ENCODE measurements at regions not wholly inside any gene's neighbourhood (a gene's known extent, or its start where the extent isn't known, plus 50 kb on each side); places are given as distances from the start of the nearest gene placed in this dataset.

DNA sequence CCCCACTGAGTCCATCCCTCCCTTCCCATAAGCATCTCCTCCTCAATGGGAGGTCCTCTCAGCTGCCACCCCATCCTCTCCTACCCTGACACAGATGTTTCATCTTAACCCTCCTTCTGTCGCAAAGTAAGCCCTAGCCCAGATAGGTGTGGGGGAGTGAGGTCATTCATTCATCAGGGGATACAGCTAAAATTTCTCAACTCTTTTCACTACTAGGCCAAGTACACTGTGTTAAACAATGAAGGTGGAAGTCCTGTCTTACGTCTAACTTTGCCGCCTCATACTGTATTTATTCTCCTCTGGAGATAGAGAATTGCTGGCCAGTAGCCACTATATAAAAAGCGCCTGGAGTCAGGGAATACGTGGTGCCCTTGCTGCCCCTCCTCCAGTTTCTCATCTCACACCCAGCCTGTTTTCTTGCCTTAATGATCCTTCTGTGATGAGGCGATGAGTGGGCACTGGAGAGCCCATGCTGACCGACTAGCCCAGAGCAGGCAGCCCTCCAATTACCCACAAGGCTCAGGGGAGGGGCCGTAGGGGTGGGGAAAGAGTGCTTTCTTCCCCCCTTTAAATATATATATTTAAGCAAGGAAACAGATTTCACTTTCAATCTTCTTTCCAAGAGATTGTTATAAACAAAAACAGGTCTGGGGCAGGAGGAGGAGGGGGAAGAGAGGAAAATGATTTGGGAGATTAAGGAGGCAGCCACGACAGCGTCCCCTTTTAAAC lies 149.5 kb downstream of the PJA1 start:
- no peak for DNase-seq (ENCODE audit: low read depth)
- H3K4me3 ChIP-seq (ENCODE audit: low read length), result no peak overlapping the region
- TF ChIP-seq CTCF (conservative IDR thresholded peaks at IDR 0.05; ENCODE audit: low read depth, low read length), result no peak

DNA sequence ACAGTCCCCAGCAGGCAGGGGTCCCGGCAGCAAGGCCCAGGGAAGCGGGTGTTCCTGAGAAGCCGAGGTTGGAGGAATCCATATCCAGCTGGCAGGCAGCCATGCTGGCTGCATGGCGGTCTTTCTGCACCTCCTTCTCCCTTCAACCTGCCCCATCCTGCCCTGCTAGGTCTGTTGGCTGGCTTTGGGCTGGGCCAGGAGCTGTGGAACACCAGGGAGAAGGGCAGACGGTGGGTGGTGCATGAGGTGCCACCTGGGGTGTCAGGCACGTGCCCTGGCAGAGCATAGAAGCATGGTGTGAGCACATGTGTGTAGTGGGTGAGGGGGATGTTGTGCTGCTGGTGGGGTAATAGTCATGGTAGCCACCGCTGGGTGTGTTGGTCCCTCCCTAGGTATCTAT lies 150.1 kb downstream of the PJA1 start:
- no peak for DNase-seq (ENCODE audit: low read depth)
- no peak overlapping the region for H3K4me3 ChIP-seq (ENCODE audit: low read length)
- no peak for TF ChIP-seq CTCF (conservative IDR thresholded peaks at IDR 0.05; ENCODE audit: low read depth, low read length)

DNA sequence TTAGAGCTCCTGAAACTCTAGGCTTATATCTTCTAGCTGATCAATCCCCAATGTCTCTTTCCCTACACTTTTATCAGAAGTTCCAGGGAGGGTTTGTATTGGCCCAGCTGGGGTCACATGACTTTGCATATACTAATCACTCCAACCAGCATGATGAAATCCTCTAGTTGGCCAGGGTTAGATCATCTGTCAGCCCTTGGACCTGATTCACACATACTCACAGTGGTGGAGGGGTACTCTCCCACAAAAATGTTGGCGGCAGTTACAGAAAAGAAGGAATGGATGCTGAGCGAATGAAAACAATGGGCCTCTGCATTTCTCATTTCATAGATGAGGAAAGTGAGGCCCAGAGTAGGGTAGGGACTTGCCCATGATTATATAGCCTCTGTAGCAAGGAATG lies 151.1 kb downstream of the PJA1 start:
- no peak overlapping the region for H3K4me3 ChIP-seq (ENCODE audit: low read length)
- TF ChIP-seq CTCF (conservative IDR thresholded peaks at IDR 0.05; ENCODE audit: low read depth, low read length), result no peak
- DNase-seq (ENCODE audit: low read depth), result no peak

DNA sequence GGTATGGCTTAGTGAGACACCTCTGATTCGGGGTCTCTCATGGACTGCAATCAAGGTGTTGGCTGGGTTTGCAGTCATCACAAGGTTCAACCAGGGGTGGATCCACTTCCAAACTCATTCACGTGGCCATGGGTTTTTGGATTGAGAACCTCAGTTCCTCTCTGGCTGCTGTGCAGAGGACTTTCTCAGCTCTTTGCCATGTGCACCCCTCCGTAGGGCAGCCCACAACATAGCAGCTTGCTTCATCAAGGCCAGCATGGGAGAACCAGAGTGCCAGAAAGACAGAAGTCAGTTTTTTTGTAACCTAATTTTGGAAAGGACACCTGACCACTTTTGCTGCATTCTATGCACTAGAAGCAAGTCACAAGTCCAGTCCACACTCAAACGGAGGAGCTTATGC lies 154.9 kb downstream of the PJA1 start:
- H3K4me3 ChIP-seq (ENCODE audit: low read length), result no peak overlapping the region
- TF ChIP-seq CTCF (conservative IDR thresholded peaks at IDR 0.05; ENCODE audit: low read depth, low read length), result no peak
- no peak for DNase-seq (ENCODE audit: low read depth)

GRCh38 chrX:69000877-69001276 lies 164.4 kb downstream of the PJA1 start:
- no peak for TF ChIP-seq CTCF (conservative IDR thresholded peaks at IDR 0.05; ENCODE audit: low read depth, low read length)
- no peak overlapping the region for H3K4me3 ChIP-seq (ENCODE audit: low read length)
- no peak for DNase-seq (ENCODE audit: low read depth)

GRCh38 chrX:68999931-69000330 lies 165.3 kb downstream of the PJA1 start:
- TF ChIP-seq CTCF (conservative IDR thresholded peaks at IDR 0.05; ENCODE audit: low read depth, low read length), result no peak
- DNase-seq (ENCODE audit: low read depth), result no peak
- no peak overlapping the region for H3K4me3 ChIP-seq (ENCODE audit: low read length)

DNA sequence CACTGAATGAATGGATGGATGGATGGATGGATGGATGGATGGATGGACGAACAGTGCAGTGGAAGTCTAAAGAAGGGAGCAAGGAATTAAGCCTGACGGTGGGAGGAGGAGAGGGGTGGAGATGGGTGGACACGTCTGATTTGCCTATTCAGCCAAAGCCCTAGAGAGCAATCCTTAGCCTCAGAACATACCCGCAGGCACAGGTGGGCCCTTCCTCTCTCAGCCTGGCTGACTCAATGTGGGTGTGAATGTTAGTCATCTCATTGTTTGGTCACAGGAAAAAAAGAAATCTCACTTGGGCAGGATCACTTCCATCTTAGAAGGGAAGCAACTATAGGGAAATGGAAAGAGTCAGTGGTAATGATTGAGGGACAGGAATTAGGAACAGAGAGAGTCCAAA lies 165.9 kb downstream of the PJA1 start:
- no peak for DNase-seq (ENCODE audit: low read depth)
- TF ChIP-seq CTCF (conservative IDR thresholded peaks at IDR 0.05; ENCODE audit: low read depth, low read length), result no peak
- H3K4me3 ChIP-seq (ENCODE audit: low read length), result no peak overlapping the region

All from retinal pigment epithelial cell (primary cell).